ENCODE measurements at regions not wholly inside any gene's neighbourhood (a gene's known extent, or its start where the extent isn't known, plus 50 kb on each side); places are given as distances from the start of the nearest gene placed in this dataset.

GRCh38 chr3:104273046-104273649, 1093.6 kb upstream of the ALCAM start:
- WGBS, 4 donors: 56 to 74% (median 63%) methylated on average over 4 of the region's 4 CpGs
- Histone ChIP-seq H3K4me1 (replicated peaks in 1 of 2) (no peaks in the 10 kb centered on the region), H3K27me3 (no peaks in the 10 kb centered on the region), H3K36me3 (replicated peaks in 1 of 2) (no peaks in the 10 kb centered on the region), H3K4me3 (no peak overlapping the region), H3K27ac (no peak overlapping the region), H3K9me3 (replicated peaks in 1 of 3) (no peaks in the 10 kb centered on the region)
- TF ChIP-seq CTCF (IDR thresholded peaks at IDR 0.05): peak; percentile 49 to 72 (median 68)
- no peak for TF ChIP-seq POLR2A (IDR thresholded peaks at IDR 0.05)
- intact Hi-C loops (cut with DNase I): no loop called here
- DNase-seq: peak in 1 of 7 donors; percentile 7

- no peak for DNase-seq
- Histone ChIP-seq H3K27ac (no peak overlapping the region), H3K27me3 (no peaks in the 10 kb centered on the region), H3K4me1 (replicated peaks in 1 of 2) (no peaks in the 10 kb centered on the region), H3K4me3 (no peak overlapping the region), H3K36me3 (replicated peaks in 1 of 2) (no peaks in the 10 kb centered on the region), H3K9me3 (replicated peaks in 1 of 3) (no peaks in the 10 kb centered on the region)
- TF ChIP-seq POLR2A (IDR thresholded peaks at IDR 0.05) (no peak), CTCF (IDR thresholded peaks at IDR 0.05) (no peak)
- intact Hi-C loops (cut with DNase I): no loop called here
Measured at GRCh38 chr3:104275199-104275598, 1091.5 kb upstream of the ALCAM start.

GRCh38 chr3:104279617-104280016, 1087.1 kb upstream of the ALCAM start:
- Histone ChIP-seq H3K27ac (no peak overlapping the region), H3K4me3 (peak overlapping the region in 1 of 4 donors; percentile 41), H3K4me1 (replicated peaks in 1 of 2) (no peaks in the 10 kb centered on the region), H3K36me3 (replicated peaks in 1 of 2) (no peaks in the 10 kb centered on the region), H3K9me3 (replicated peaks in 1 of 3) (peaks cover 0 to 17% (median 0%) of the 10 kb centered on the region in 3 donors), H3K27me3 (no peaks in the 10 kb centered on the region)
- 9 to 27% (median 15%) methylated on average over 1 of the region's 1 CpG for WGBS, 4 donors
- DNase-seq: no peak
- TF ChIP-seq POLR2A (IDR thresholded peaks at IDR 0.05) (no peak), CTCF (IDR thresholded peaks at IDR 0.05) (no peak)
- intact Hi-C loops (cut with DNase I): no loop called here

GRCh38 chr3:104281713-104282112, 1085.0 kb upstream of the ALCAM start:
- H3K27ac ChIP-seq: no peak overlapping the region
- peaks cover 0 to 17% (median 0%) of the 10 kb centered on the region in 3 donors for H3K9me3 ChIP-seq (replicated peaks in 1 of 3)
- H3K27me3 ChIP-seq: no peaks in the 10 kb centered on the region
- no peak for DNase-seq
- WGBS, 4 donors: 75 to 95% (median 93%) methylated on average over 3 of the region's 3 CpGs
- no peak overlapping the region for H3K4me3 ChIP-seq
- no peaks in the 10 kb centered on the region for H3K4me1 ChIP-seq (replicated peaks in 1 of 2)
- intact Hi-C loops (cut with DNase I): no loop called here
- H3K36me3 ChIP-seq (replicated peaks in 1 of 2): no peaks in the 10 kb centered on the region
- TF ChIP-seq POLR2A (IDR thresholded peaks at IDR 0.05): no peak
- TF ChIP-seq CTCF (IDR thresholded peaks at IDR 0.05): no peak
